GM12872 (cell line): ENCODE measurements at regions not wholly inside any gene's neighbourhood (a gene's known extent, or its start where the extent isn't known, plus 50 kb on each side); places are given as distances from the start of the nearest gene placed in this dataset.

ENCODE experiments used
- TF ChIP-seq, protein P1 (sequence below): IDR thresholded peaks from 3 replicates; pipeline ENCODE4 v1.5.1; 2011; ENCODE audit warnings: low read depth, mild to moderate bottlenecking, low read length, moderate library complexity; ENCODE audit not compliant: insufficient read depth

DNA sequence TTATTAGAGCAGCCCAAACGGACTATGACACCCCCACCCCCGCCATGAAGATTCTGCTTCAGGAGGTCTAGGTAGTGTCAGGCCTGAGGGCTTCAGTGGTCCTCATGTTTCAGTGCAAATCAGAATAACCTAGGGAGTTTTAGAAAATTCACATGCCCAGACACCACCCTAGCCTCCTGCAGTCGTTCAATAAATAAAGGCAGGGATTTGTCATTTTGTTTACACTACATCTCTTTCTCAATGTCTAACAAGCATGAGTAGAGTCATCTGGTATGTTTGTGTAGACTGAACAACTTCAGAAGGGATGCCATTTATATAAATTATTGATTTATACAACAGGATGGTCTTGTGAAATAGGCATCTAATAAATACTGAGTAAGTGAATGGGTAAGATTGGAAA is 112.1 kb upstream of the SERPINE2 start:
- TF ChIP-seq, protein P1, sequence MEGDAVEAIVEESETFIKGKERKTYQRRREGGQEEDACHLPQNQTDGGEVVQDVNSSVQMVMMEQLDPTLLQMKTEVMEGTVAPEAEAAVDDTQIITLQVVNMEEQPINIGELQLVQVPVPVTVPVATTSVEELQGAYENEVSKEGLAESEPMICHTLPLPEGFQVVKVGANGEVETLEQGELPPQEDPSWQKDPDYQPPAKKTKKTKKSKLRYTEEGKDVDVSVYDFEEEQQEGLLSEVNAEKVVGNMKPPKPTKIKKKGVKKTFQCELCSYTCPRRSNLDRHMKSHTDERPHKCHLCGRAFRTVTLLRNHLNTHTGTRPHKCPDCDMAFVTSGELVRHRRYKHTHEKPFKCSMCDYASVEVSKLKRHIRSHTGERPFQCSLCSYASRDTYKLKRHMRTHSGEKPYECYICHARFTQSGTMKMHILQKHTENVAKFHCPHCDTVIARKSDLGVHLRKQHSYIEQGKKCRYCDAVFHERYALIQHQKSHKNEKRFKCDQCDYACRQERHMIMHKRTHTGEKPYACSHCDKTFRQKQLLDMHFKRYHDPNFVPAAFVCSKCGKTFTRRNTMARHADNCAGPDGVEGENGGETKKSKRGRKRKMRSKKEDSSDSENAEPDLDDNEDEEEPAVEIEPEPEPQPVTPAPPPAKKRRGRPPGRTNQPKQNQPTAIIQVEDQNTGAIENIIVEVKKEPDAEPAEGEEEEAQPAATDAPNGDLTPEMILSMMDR: no peak

DNA sequence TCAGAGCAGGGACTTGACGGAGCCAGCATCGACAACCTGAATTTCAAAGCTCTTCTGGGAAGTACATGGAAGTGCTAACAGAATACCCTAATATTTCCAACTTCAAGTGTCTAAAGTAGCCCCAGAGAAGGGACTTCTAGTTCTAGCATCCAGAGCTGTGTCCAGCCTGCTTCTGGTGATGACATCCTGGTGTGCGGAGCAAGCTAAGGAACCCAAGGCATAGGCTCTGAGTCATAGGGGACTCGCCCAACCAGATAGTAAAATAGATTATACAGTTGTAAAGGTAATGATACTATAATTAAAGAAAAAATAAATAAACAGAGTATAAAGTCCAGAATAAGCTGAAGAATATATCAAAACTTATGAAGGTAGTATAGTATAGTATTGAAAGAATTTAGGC is 108.1 kb upstream of the SERPINE2 start:
- TF ChIP-seq, protein P1: no peak

DNA sequence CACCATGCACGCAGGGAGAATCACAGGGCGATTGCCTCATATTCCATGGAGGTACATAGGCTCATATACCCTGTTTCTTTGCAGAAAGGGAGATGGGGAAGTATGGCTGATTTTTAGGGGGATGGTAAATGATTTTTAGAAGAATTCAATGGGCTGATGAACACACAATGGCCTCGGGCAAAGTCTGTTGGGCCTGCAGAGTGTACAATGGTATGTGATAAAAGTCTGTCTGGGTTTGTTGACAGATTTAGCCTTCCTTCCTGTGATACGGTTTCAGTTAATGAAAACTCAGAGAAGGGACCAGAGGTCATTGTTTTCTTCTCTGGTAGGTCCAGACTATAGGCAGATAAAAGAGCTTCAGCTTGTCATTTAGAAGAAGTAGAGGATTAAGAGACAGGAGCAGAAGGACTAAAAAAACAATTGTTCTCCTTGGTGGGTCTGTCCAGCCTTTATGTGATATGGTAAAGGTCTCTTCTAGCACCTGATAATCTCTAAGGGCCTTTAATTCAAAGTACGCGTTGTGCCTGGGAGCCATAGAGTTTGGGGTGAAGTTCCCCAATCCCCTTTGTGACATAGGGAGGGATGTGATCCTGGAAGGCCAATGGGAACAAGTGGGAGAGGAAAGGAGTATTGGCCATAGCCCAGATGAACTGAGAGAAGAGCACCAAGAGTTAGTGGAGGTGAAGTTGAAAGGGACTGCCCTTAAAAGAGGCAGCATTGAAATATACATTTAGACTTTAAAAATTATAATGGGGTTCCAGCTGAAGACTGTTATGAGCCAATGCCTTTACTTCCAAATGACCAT is 107.5 kb upstream of the SERPINE2 start:
- TF ChIP-seq, protein P1: no peak

DNA sequence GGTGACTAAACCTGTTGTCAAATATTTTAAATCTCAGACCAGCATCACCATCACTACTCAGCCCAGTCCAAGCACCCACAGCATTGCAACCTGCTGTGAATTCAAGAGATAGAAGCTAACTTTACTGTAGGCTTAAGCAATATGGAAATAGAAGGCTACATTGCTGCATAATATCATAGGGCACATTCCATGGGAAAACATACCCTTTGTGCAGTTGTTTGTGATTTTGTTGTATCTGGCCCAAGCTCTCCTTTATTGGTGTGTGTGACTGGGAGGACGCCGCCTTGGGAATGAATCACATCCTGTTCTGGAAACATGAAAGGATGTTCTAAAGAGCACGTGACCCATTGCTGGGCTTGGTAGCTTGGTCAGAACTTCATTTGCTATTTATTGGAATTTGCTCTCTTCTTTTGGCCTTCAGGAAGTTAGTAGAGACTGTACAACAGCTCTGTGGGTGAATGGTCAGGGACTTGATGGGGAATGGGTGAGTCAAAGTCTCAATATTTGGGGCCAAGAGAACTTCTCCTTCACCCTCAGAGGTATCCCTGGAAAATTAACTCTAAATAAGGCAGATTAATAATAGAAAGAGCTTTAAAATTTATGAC is 106.8 kb upstream of the SERPINE2 start:
- TF ChIP-seq, protein P1: no peak

DNA sequence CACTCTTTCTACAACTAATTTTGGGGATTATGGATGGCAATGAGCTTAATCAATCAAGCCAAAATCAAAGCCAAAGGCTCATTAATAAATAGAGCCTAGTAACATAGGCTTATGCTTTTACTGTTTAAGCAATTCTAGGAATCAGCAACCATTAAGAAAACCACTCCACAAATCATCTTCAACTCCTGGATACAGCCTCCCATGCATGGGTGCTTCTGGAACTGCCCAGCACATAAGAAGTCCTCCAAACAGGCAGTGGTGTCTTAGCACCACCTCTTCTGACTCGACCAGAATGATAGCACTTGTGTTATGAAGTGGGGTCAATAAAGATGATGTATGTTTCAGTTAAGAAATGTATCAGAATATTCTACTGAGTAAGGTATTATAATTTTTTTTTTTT is 104.4 kb upstream of the SERPINE2 start:
- TF ChIP-seq, protein P1: no peak

DNA sequence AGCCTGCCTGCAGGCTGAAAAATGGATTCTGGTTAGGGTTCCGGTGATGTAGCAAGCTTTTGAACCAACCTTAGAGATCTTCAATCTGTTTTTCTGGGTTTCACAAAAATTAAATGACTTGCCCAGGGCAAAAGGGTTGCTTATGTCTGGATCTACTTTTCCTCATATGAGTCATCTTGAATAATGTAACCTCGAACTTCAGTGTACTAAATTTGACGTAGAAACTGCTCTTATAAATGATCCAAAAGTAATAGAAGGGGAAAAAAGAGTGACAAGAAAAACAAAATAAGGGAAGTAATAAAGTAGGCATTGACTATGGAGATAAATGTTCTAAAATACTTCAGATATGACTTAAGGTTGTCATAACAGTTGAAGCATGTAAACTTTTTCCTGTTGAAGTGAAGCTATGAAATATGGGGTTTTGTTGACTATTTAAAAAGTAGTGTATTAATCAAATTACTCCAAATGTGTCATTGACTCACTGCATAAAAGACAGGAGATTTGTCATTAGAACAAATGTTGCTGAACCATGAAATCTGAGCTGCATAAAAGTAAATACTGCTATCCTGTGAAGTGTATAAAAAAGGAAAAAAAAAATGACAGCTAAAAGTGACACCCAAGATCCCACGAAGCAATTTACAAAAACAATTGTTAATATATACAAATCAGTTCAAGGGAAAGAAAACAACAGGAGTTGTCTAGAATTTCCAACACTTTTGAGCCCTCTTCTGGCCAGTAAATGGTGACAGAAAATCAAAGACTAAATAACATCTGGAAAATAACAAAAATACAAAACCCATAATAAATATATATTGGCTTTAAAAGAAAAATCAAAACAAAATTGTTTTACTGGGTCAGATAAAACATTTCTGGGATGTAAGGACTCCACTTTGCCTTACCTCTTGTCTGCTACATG is 103.6 kb upstream of the SERPINE2 start:
- TF ChIP-seq, protein P1: no peak

DNA sequence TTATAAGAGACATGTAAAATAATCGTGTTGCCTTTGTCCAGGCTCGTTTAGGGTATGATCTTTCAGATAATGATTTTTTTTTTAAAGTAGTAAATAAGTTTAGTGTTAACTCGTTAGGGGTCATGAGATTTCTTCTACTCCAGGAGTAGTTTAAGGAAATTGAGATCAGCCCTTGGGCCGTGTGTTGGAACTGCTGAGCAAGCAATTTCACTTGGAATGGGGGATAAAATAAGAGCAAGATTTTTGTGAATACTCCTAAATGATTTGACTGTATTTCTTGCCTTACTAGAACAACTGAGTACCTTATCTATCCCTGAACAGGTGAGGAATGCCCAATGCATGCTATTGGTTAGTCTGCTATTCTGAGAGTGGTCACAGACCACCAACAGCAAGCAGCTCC is 102.2 kb upstream of the SERPINE2 start:
- TF ChIP-seq, protein P1: no peak
